ENCODE measurements at regions not wholly inside any gene's neighbourhood (a gene's known extent, or its start where the extent isn't known, plus 50 kb on each side); places are given as distances from the start of the nearest gene placed in this dataset.
"Not testable (repeated sequence)": the region's sequence is repeated elsewhere in the genome, so short reads cannot be mapped to it uniquely, and the experiment has no call there.

GRCh38 chr2:16210841-16211240, 270.5 kb downstream of the MYCN start:
- DNase-seq: no peak

- DNase-seq: no peak
Measured at GRCh38 chr2:16209799-16210198, 269.4 kb downstream of the MYCN start.

GRCh38 chr2:16208921-16209320, 268.6 kb downstream of the MYCN start:
- DNase-seq: no peak

- no peak for DNase-seq
Measured at GRCh38 chr2:16208241-16208797, 268.0 kb downstream of the MYCN start.

- no peak for DNase-seq
Measured at GRCh38 chr2:16207611-16208010, 267.3 kb downstream of the MYCN start.

- no peak for DNase-seq
Measured at GRCh38 chr2:16207151-16207550, 266.8 kb downstream of the MYCN start.

GRCh38 chr2:16206191-16206944, 266.0 kb downstream of the MYCN start:
- DNase-seq: no peak

GRCh38 chr2:16205631-16206030, 265.3 kb downstream of the MYCN start:
- DNase-seq: no peak

GRCh38 chr2:16204886-16205620, 264.7 kb downstream of the MYCN start:
- DNase-seq: no peak

- no peak for DNase-seq
Measured at GRCh38 chr2:16204251-16204650, 263.9 kb downstream of the MYCN start.

- DNase-seq: no peak
Measured at GRCh38 chr2:16203691-16204090, 263.3 kb downstream of the MYCN start.

- no peak for DNase-seq
Measured at GRCh38 chr2:16203069-16203468, 262.7 kb downstream of the MYCN start.

- no peak for DNase-seq
Measured at GRCh38 chr2:16202266-16203020, 262.1 kb downstream of the MYCN start.

- DNase-seq: no peak
Measured at GRCh38 chr2:16201848-16202247, 261.5 kb downstream of the MYCN start.

- no peak for DNase-seq
Measured at GRCh38 chr2:16200554-16201193, 260.3 kb downstream of the MYCN start.

GRCh38 chr2:16199882-16200553, 259.7 kb downstream of the MYCN start:
- no peak for DNase-seq

GRCh38 chr2:16199241-16199640, 258.9 kb downstream of the MYCN start:
- DNase-seq: not testable (repeated sequence)

GRCh38 chr2:16198166-16198912, 258.0 kb downstream of the MYCN start:
- no peak for DNase-seq

GRCh38 chr2:16197504-16198147, 257.3 kb downstream of the MYCN start:
- DNase-seq: no peak

- no peak for DNase-seq
Measured at GRCh38 chr2:16196687-16197503, 256.5 kb downstream of the MYCN start.

Data from NCI-H1417 (cell line).